ENCODE measurements at regions not wholly inside any gene's neighbourhood (a gene's known extent, or its start where the extent isn't known, plus 50 kb on each side); places are given as distances from the start of the nearest gene placed in this dataset.

GRCh38 chr2:479490-480176, 191.7 kb upstream of the ALKAL2 start:
- DNase-seq (ENCODE audit: low read depth) = no peak

GRCh38 chr2:479031-479430, 191.1 kb upstream of the ALKAL2 start:
- DNase-seq (ENCODE audit: low read depth) = no peak

GRCh38 chr2:471560-471959, 183.7 kb upstream of the ALKAL2 start:
- DNase-seq (ENCODE audit: low read depth) = no peak

GRCh38 chr2:469514-469913, 181.6 kb upstream of the ALKAL2 start:
- DNase-seq (ENCODE audit: low read depth) = no peak

- DNase-seq (ENCODE audit: low read depth) = no peak
Measured at GRCh38 chr2:468648-469336, 180.9 kb upstream of the ALKAL2 start.

GRCh38 chr2:467892-468647, 180.2 kb upstream of the ALKAL2 start:
- DNase-seq (ENCODE audit: low read depth) = no peak

- DNase-seq (ENCODE audit: low read depth) = no peak
Measured at GRCh38 chr2:467543-467891, 179.6 kb upstream of the ALKAL2 start.

GRCh38 chr2:467101-467500, 179.2 kb upstream of the ALKAL2 start:
- DNase-seq (ENCODE audit: low read depth) = no peak

GRCh38 chr2:464562-465309, 176.8 kb upstream of the ALKAL2 start:
- no peak for DNase-seq (ENCODE audit: low read depth)

GRCh38 chr2:460861-461260, 173.0 kb upstream of the ALKAL2 start:
- no peak for DNase-seq (ENCODE audit: low read depth)

GRCh38 chr2:459931-460330, 172.0 kb upstream of the ALKAL2 start:
- no peak for DNase-seq (ENCODE audit: low read depth)

GRCh38 chr2:458425-458815, 170.5 kb upstream of the ALKAL2 start:
- DNase-seq (ENCODE audit: low read depth) = no peak

- DNase-seq (ENCODE audit: low read depth) = no peak
Measured at GRCh38 chr2:457792-458424, 170.0 kb upstream of the ALKAL2 start.

GRCh38 chr2:457262-457661, 169.4 kb upstream of the ALKAL2 start:
- DNase-seq (ENCODE audit: low read depth) = no peak

- DNase-seq (ENCODE audit: low read depth) = no peak
Measured at GRCh38 chr2:455913-456312, 168.0 kb upstream of the ALKAL2 start.

GRCh38 chr2:455015-455705, 167.3 kb upstream of the ALKAL2 start:
- no peak for DNase-seq (ENCODE audit: low read depth)

- no peak for DNase-seq (ENCODE audit: low read depth)
Measured at GRCh38 chr2:453132-453531, 165.2 kb upstream of the ALKAL2 start.

- no peak for DNase-seq (ENCODE audit: low read depth)
Measured at GRCh38 chr2:451495-451894, 163.6 kb upstream of the ALKAL2 start.

GRCh38 chr2:449246-450067, 161.6 kb upstream of the ALKAL2 start:
- no peak for DNase-seq (ENCODE audit: low read depth)

- DNase-seq (ENCODE audit: low read depth) = no peak
Measured at GRCh38 chr2:447902-448665, 160.2 kb upstream of the ALKAL2 start.

All from fibroblast of the conjunctiva (primary cell).